ENCODE measurements at regions not wholly inside any gene's neighbourhood (a gene's known extent, or its start where the extent isn't known, plus 50 kb on each side); places are given as distances from the start of the nearest gene placed in this dataset.

DNA sequence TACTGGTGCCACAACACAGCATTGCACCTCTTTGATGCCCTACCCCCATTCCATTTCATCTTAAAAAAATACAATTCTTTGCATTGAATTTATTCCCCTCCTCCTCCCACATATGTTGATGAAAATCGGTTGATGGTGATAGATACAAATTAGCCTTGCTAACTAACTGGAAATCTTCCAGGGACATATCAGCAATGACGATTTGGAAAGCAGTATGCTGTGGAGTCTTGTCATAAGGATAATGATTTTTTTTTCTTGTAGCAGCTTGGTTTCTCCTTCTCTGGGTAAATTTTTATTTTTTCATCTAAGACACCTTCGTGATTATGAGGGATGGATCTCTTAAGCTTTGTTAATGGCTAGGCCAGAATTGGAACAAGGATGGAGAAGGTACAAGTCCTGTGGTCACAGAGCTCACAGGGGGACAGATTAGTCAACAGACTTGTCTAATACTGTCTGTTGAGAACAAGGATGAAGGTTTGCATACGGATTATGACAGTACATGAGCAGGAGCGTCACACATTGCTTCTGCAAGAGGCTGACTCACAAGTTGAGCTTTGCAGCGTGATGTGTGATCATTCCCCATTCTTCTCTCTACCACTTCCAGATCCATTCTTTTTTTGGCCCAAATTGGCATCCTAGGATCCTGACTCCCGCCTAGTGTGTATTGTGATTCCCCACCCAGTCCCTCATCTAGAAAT lies 233.1 kb upstream of the FERMT1 start:
- TF ChIP-seq, protein P1, sequence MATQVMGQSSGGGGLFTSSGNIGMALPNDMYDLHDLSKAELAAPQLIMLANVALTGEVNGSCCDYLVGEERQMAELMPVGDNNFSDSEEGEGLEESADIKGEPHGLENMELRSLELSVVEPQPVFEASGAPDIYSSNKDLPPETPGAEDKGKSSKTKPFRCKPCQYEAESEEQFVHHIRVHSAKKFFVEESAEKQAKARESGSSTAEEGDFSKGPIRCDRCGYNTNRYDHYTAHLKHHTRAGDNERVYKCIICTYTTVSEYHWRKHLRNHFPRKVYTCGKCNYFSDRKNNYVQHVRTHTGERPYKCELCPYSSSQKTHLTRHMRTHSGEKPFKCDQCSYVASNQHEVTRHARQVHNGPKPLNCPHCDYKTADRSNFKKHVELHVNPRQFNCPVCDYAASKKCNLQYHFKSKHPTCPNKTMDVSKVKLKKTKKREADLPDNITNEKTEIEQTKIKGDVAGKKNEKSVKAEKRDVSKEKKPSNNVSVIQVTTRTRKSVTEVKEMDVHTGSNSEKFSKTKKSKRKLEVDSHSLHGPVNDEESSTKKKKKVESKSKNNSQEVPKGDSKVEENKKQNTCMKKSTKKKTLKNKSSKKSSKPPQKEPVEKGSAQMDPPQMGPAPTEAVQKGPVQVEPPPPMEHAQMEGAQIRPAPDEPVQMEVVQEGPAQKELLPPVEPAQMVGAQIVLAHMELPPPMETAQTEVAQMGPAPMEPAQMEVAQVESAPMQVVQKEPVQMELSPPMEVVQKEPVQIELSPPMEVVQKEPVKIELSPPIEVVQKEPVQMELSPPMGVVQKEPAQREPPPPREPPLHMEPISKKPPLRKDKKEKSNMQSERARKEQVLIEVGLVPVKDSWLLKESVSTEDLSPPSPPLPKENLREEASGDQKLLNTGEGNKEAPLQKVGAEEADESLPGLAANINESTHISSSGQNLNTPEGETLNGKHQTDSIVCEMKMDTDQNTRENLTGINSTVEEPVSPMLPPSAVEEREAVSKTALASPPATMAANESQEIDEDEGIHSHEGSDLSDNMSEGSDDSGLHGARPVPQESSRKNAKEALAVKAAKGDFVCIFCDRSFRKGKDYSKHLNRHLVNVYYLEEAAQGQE (IDR thresholded peaks at IDR 0.05; ENCODE audit: insufficient read depth in 1 of 2, low read depth in 2 of 2, low read length in 2 of 2), result no peak
- no peak for TF ChIP-seq POLR2AphosphoS5 (IDR thresholded peaks at IDR 0.05; ENCODE audit: low read depth, low read length)
- TF ChIP-seq TAF1 (IDR thresholded peaks at IDR 0.05; ENCODE audit: borderline replicate concordance, insufficient read depth, low read length), result no peak
- no peak for TF ChIP-seq SIN3A (IDR thresholded peaks at IDR 0.05; ENCODE audit: borderline replicate concordance, insufficient read depth, low read length)
- TF ChIP-seq FOXP2 (optimal IDR thresholded peaks at IDR 0.05; ENCODE audit: borderline replicate concordance, extremely low read depth, extremely low read length, insufficient read depth), result no peak

Data from PFSK-1 (cell line).